Adipocyte (in vitro differentiated cells): ENCODE measurements at regions not wholly inside any gene's neighbourhood (a gene's known extent, or its start where the extent isn't known, plus 50 kb on each side); places are given as distances from the start of the nearest gene placed in this dataset.

Source experiments
- DNase-seq: peaks from one replicate; pipeline ENCODE4 v3.0.0-alpha.2; 2015; ENCODE audit warnings: low read depth
- H3K27me3 ChIP-seq: replicated peaks from 2 replicates; pipeline ENCODE4 v1.7.0; 2013; ENCODE audit warnings: mild to moderate bottlenecking, low read length, moderate library complexity; ENCODE audit not compliant: control insufficient read depth, insufficient read depth
- H3K36me3 ChIP-seq: 2 replicates; pipeline ENCODE4 v1.7.0; 2013; ENCODE audit warnings: low read length, mild to moderate bottlenecking, moderate library complexity; ENCODE audit not compliant: control insufficient read depth, insufficient read depth, severe bottlenecking
- H3K4me1 ChIP-seq: 2 replicates; pipeline ENCODE4 v1.7.0; 2013; ENCODE audit warnings: mild to moderate bottlenecking, low read length, moderate library complexity; ENCODE audit not compliant: control insufficient read depth, insufficient read depth
- H3K4me3 ChIP-seq: 2 replicates; pipeline ENCODE4 v1.7.0; 2013; ENCODE audit warnings: mild to moderate bottlenecking, low read length, moderate library complexity
- H3K9ac ChIP-seq: 2 replicates; pipeline ENCODE4 v1.7.0; 2013; ENCODE audit warnings: mild to moderate bottlenecking, low read length, moderate library complexity
- H3K9me3 ChIP-seq: 2 replicates; pipeline ENCODE4 v1.7.0; 2013; ENCODE audit warnings: mild to moderate bottlenecking, low read length, moderate library complexity; ENCODE audit not compliant: control insufficient read depth

- no peak for DNase-seq
- Histone ChIP-seq H3K4me3 (no peak overlapping the region), H3K36me3 (no peaks in the 10 kb centered on the region)
These were observed 243.7 kb downstream of the ALDH8A1 start for GRCh38 chr6:134706153-134706552.

GRCh38 chr6:134703206-134703605 lies 246.7 kb downstream of the ALDH8A1 start:
- H3K27me3 ChIP-seq = no peaks in the 10 kb centered on the region

More at GRCh38 chr6:134706153-134706552, 243.7 kb downstream of the ALDH8A1 start:
- Histone ChIP-seq H3K4me1 (no peaks in the 10 kb centered on the region), H3K9me3 (no peaks in the 10 kb centered on the region), H3K27me3 (no peaks in the 10 kb centered on the region), H3K9ac (no peak overlapping the region)

GRCh38 chr6:134702279-134702678 lies 247.6 kb downstream of the ALDH8A1 start:
- no peaks in the 10 kb centered on the region for H3K36me3 ChIP-seq
- H3K9me3 ChIP-seq = no peaks in the 10 kb centered on the region
- H3K4me1 ChIP-seq = no peaks in the 10 kb centered on the region
- DNase-seq = no peak
- no peak overlapping the region for H3K9ac ChIP-seq
- H3K4me3 ChIP-seq = no peak overlapping the region
- H3K27me3 ChIP-seq = no peaks in the 10 kb centered on the region

More at GRCh38 chr6:134703206-134703605, 246.7 kb downstream of the ALDH8A1 start:
- no peak for DNase-seq
- no peak overlapping the region for H3K9ac ChIP-seq
- no peaks in the 10 kb centered on the region for H3K4me1 ChIP-seq
- no peaks in the 10 kb centered on the region for H3K36me3 ChIP-seq
- H3K4me3 ChIP-seq = no peak overlapping the region
- H3K9me3 ChIP-seq = no peaks in the 10 kb centered on the region

- DNase-seq = no peak
- no peak overlapping the region for H3K9ac ChIP-seq
- no peak overlapping the region for H3K4me3 ChIP-seq
- H3K36me3 ChIP-seq = no peaks in the 10 kb centered on the region
- H3K4me1 ChIP-seq = no peaks in the 10 kb centered on the region
- no peaks in the 10 kb centered on the region for H3K27me3 ChIP-seq
- H3K9me3 ChIP-seq = no peaks in the 10 kb centered on the region
These were observed 248.6 kb downstream of the ALDH8A1 start for GRCh38 chr6:134701301-134701700.

- Histone ChIP-seq H3K36me3 (no peaks in the 10 kb centered on the region), H3K4me3 (no peak overlapping the region), H3K9ac (no peak overlapping the region), H3K4me1 (no peaks in the 10 kb centered on the region), H3K9me3 (no peaks in the 10 kb centered on the region), H3K27me3 (no peaks in the 10 kb centered on the region)
- DNase-seq = peak; percentile 64
These were observed 251.7 kb downstream of the ALDH8A1 start for GRCh38 chr6:134698228-134698627.

GRCh38 chr6:134692008-134692407 lies 257.9 kb downstream of the ALDH8A1 start:
- H3K36me3 ChIP-seq = no peaks in the 10 kb centered on the region
- no peak overlapping the region for H3K4me3 ChIP-seq
- no peaks in the 10 kb centered on the region for H3K9me3 ChIP-seq
- no peak overlapping the region for H3K9ac ChIP-seq
- H3K27me3 ChIP-seq = peaks cover 11% of the 10 kb centered on the region
- no peaks in the 10 kb centered on the region for H3K4me1 ChIP-seq
- DNase-seq = no peak

- Histone ChIP-seq H3K36me3 (no peaks in the 10 kb centered on the region), H3K9ac (no peak overlapping the region), H3K4me1 (peaks cover 2% of the 10 kb centered on the region), H3K9me3 (no peaks in the 10 kb centered on the region), H3K4me3 (no peak overlapping the region), H3K27me3 (peaks cover 11% of the 10 kb centered on the region)
- no peak for DNase-seq
These were observed 258.7 kb downstream of the ALDH8A1 start for GRCh38 chr6:134691180-134691579.

GRCh38 chr6:134690048-134690447 lies 259.9 kb downstream of the ALDH8A1 start:
- DNase-seq = no peak
- Histone ChIP-seq H3K36me3 (no peaks in the 10 kb centered on the region), H3K9me3 (no peaks in the 10 kb centered on the region), H3K4me1 (peaks cover 3% of the 10 kb centered on the region), H3K27me3 (peaks cover 11% of the 10 kb centered on the region), H3K9ac (no peak overlapping the region), H3K4me3 (no peak overlapping the region)

GRCh38 chr6:134689641-134690040 lies 260.3 kb downstream of the ALDH8A1 start:
- Histone ChIP-seq H3K4me3 (no peak overlapping the region), H3K36me3 (no peaks in the 10 kb centered on the region), H3K9ac (no peak overlapping the region), H3K4me1 (peaks cover 4% of the 10 kb centered on the region), H3K27me3 (peaks cover 11% of the 10 kb centered on the region), H3K9me3 (no peaks in the 10 kb centered on the region)
- DNase-seq = no peak

- no peaks in the 10 kb centered on the region for H3K36me3 ChIP-seq
- DNase-seq = no peak
- peaks cover 11% of the 10 kb centered on the region for H3K27me3 ChIP-seq
- no peak overlapping the region for H3K4me3 ChIP-seq
- no peak overlapping the region for H3K9ac ChIP-seq
- peaks cover 8% of the 10 kb centered on the region for H3K4me1 ChIP-seq
- H3K9me3 ChIP-seq = no peaks in the 10 kb centered on the region
These were observed 260.7 kb downstream of the ALDH8A1 start for GRCh38 chr6:134689177-134689576.

- H3K36me3 ChIP-seq = no peaks in the 10 kb centered on the region
- H3K9ac ChIP-seq = no peak overlapping the region
- H3K9me3 ChIP-seq = no peaks in the 10 kb centered on the region
- DNase-seq = no peak
- H3K4me3 ChIP-seq = no peak overlapping the region
- peaks cover 12% of the 10 kb centered on the region for H3K4me1 ChIP-seq
- H3K27me3 ChIP-seq = peaks cover 11% of the 10 kb centered on the region
These were observed 263.8 kb downstream of the ALDH8A1 start for GRCh38 chr6:134686071-134686470.

GRCh38 chr6:134684423-134684795 lies 265.5 kb downstream of the ALDH8A1 start:
- H3K9ac ChIP-seq = no peak overlapping the region
- H3K4me1 ChIP-seq = peaks cover 12% of the 10 kb centered on the region
- H3K27me3 ChIP-seq = no peaks in the 10 kb centered on the region
- no peak overlapping the region for H3K4me3 ChIP-seq
- DNase-seq = no peak
- H3K36me3 ChIP-seq = no peaks in the 10 kb centered on the region
- H3K9me3 ChIP-seq = no peaks in the 10 kb centered on the region
